Stimulated activated CD4-positive, alpha-beta T cell treated with anti-CD3 and anti-CD28 coated beads, Interleukin-15, amount 100 ng/mL, for 1 hour (primary cell): ENCODE measurements at regions not wholly inside any gene's neighbourhood (a gene's known extent, or its start where the extent isn't known, plus 50 kb on each side); places are given as distances from the start of the nearest gene placed in this dataset.
"Not testable (repeated sequence)": the region's sequence is repeated elsewhere in the genome, so short reads cannot be mapped to it uniquely, and the experiment has no call there.

Experiments
- DNase-seq, 2 donors: peaks; one replicate each; pipeline ENCODE4 v3.0.0-alpha.2; 2020; ENCODE audit warnings: low read depth in 1 of 2, low spot score in 1 of 2

- no peak for DNase-seq
These were observed 1080.5 kb upstream of the ACVR2A start for GRCh38 chr2:146764301-146764700.

GRCh38 chr2:146762786-146763185, 1082.0 kb upstream of the ACVR2A start:
- DNase-seq: no peak

- no peak for DNase-seq
These were observed 1090.2 kb upstream of the ACVR2A start for GRCh38 chr2:146754606-146755005.

- DNase-seq: no peak
These were observed 1096.8 kb upstream of the ACVR2A start for GRCh38 chr2:146748046-146748445.

- DNase-seq: no peak
These were observed 1103.6 kb upstream of the ACVR2A start for GRCh38 chr2:146741260-146741659.

- no peak for DNase-seq
These were observed 1110.0 kb upstream of the ACVR2A start for GRCh38 chr2:146734821-146735190.

GRCh38 chr2:146734042-146734820, 1110.6 kb upstream of the ACVR2A start:
- DNase-seq: no peak

GRCh38 chr2:146730882-146731281, 1113.9 kb upstream of the ACVR2A start:
- no peak for DNase-seq

GRCh38 chr2:146721486-146721885, 1123.3 kb upstream of the ACVR2A start:
- no peak for DNase-seq

- no peak for DNase-seq
These were observed 1124.7 kb upstream of the ACVR2A start for GRCh38 chr2:146720170-146720569.

- DNase-seq: no peak
These were observed 1128.2 kb upstream of the ACVR2A start for GRCh38 chr2:146716591-146716990.

- no peak for DNase-seq
These were observed 1135.8 kb upstream of the ACVR2A start for GRCh38 chr2:146709004-146709403.

GRCh38 chr2:146701183-146701582, 1143.6 kb upstream of the ACVR2A start:
- no peak for DNase-seq

GRCh38 chr2:146697307-146697706, 1147.5 kb upstream of the ACVR2A start:
- no peak for DNase-seq

- DNase-seq: not testable (repeated sequence)
These were observed 1148.0 kb upstream of the ACVR2A start for GRCh38 chr2:146696787-146697186.

GRCh38 chr2:146681991-146682390, 1162.8 kb upstream of the ACVR2A start:
- DNase-seq: no peak

GRCh38 chr2:146678516-146678915, 1166.3 kb upstream of the ACVR2A start:
- DNase-seq: no peak

GRCh38 chr2:146677280-146677679, 1167.5 kb upstream of the ACVR2A start:
- DNase-seq: no peak

- DNase-seq: no peak
These were observed 1175.1 kb upstream of the ACVR2A start for GRCh38 chr2:146669735-146670134.

GRCh38 chr2:146666340-146666739, 1178.5 kb upstream of the ACVR2A start:
- DNase-seq: no peak

GRCh38 chr2:146665800-146666199, 1179.0 kb upstream of the ACVR2A start:
- no peak for DNase-seq

- DNase-seq: no peak
These were observed 1183.2 kb upstream of the ACVR2A start for GRCh38 chr2:146661473-146662096.

GRCh38 chr2:146659976-146660375, 1184.9 kb upstream of the ACVR2A start:
- no peak for DNase-seq
